Mesendoderm (in vitro differentiated cells): ENCODE measurements at regions not wholly inside any gene's neighbourhood (a gene's known extent, or its start where the extent isn't known, plus 50 kb on each side); places are given as distances from the start of the nearest gene placed in this dataset.

Experiments
- DNase-seq: peaks from one replicate; pipeline ENCODE4 v3.0.0; 2013
- H2AK5ac ChIP-seq: 2 replicates; pipeline ENCODE4 v1.6.1; 2013; ENCODE audit warnings: low read length, inconsistent platforms
- H2BK120ac ChIP-seq: 2 replicates; pipeline ENCODE4 v1.6.1; 2013; ENCODE audit warnings: low read depth, mild to moderate bottlenecking, low read length, moderate library complexity, mixed read lengths
- H2BK15ac ChIP-seq: replicated peaks from 2 replicates; pipeline ENCODE4 v1.6.1; 2013; ENCODE audit warnings: low read depth, mild to moderate bottlenecking, moderate library complexity
- H2BK5ac ChIP-seq: 2 replicates; pipeline ENCODE4 v1.6.1; 2013; ENCODE audit warnings: low read length, inconsistent platforms
- H3K18ac ChIP-seq: 2 replicates; pipeline ENCODE4 v1.6.1; 2013; ENCODE audit warnings: mild to moderate bottlenecking, low read length, mixed read lengths
- H3K23ac ChIP-seq: one replicate; pipeline ENCODE4 v1.6.1; 2013; ENCODE audit warnings: low read length
- H3K27ac ChIP-seq: 2 replicates; pipeline ENCODE4 v1.5.1; 2013; ENCODE audit warnings: low read depth, mild to moderate bottlenecking, inconsistent platforms, low read length, moderate library complexity
- H3K27me3 ChIP-seq: 2 replicates; pipeline ENCODE4 v1.6.1; 2013; ENCODE audit warnings: low read length, control low read depth, mild to moderate bottlenecking, inconsistent platforms; ENCODE audit not compliant: insufficient read depth, poor library complexity
- H3K36me3 ChIP-seq: 2 replicates; pipeline ENCODE4 v1.6.1; 2013; ENCODE audit warnings: low read length, inconsistent platforms; ENCODE audit not compliant: control insufficient read depth, insufficient read depth
- H3K4ac ChIP-seq: one replicate; pipeline ENCODE4 v1.6.1; 2013; ENCODE audit warnings: low read depth, mild to moderate bottlenecking, low read length, moderate library complexity
- H3K4me1 ChIP-seq: 2 replicates; pipeline ENCODE4 v1.6.1; 2013; ENCODE audit warnings: low read depth, low read length, inconsistent platforms; ENCODE audit not compliant: control insufficient read depth
- H3K4me2 ChIP-seq: 2 replicates; pipeline ENCODE4 v1.6.1; 2013; ENCODE audit warnings: low read length
- H3K4me3 ChIP-seq: 2 replicates; pipeline ENCODE4 v1.5.1; 2013; ENCODE audit warnings: mild to moderate bottlenecking, low read length
- H3K56ac ChIP-seq: one replicate; pipeline ENCODE4 v1.6.1; 2013; ENCODE audit warnings: low read length
- H3K79me1 ChIP-seq: 2 replicates; pipeline ENCODE4 v1.6.1; 2013; ENCODE audit warnings: low read length, inconsistent platforms
- H3K79me2 ChIP-seq: 2 replicates; pipeline ENCODE4 v1.6.1; 2013; ENCODE audit warnings: mild to moderate bottlenecking, low read length; ENCODE audit not compliant: control insufficient read depth, insufficient read depth
- H3K9ac ChIP-seq: 2 replicates; pipeline ENCODE4 v1.6.1; 2013; ENCODE audit warnings: low read length, inconsistent platforms
- H4K5ac ChIP-seq: one replicate; pipeline ENCODE4 v1.6.1; 2013; ENCODE audit warnings: low read length
- H4K8ac ChIP-seq: one replicate; pipeline ENCODE4 v1.6.1; 2013; ENCODE audit warnings: low read depth, mild to moderate bottlenecking, control low read depth, low read length, moderate library complexity
- WGBS: extraction: QIAGEN DNeasy Blood & Tissue Kit; methylation state at CpG from one replicate; pipeline ENCODE4 v1.1.7; 2013; ENCODE audit warnings: low lambda C conversion rate, missing lambda C conversion rate; ENCODE audit not compliant: insufficient coverage; ENCODE audit errors: extremely low coverage; 5-methylcytosine and 5-hydroxymethylcytosine counted together

DNA sequence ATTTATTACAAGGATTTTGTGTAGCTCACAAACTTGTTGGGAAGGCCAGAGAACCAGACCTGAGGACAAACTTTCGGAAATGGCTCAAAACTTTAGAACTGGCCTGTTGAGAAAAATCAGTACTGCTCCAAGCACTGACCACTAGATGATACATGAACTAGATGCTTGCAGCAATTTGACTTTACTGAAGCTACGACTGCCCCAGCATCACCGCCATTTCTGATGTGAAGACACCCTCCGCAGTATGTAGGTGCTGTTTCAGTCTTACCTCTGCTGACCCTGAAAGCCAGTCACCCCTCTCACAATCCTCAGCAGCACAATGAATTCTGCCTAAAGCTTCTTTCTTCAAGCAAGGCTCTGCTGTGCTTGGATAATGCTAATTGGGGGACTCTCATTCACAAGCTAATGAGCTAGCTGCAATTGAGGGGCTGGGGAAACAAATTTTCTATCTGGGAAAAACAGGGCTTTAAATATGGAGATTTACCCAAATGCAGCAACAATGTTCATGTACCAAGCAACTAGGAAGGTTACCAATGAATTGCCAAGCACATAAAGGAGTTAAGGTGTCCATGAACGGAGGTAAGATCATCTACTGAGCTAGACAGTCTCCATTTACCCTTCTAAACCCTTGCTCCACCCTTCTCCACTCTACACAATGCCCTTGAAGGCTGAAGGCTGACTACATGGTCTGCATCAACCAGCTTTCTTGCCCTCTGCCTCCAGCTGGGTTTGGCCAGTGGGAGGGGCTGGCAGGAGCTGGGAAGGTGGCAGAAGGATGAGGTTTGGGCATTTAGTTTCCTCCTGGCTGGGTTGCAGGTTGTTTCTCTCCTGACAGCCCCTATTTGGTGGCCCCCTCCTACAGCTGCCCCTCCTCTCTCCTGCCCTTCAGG lies 53.2 kb upstream of the FSTL1 start:
- no peak overlapping the region for H3K56ac ChIP-seq
- no peaks in the 10 kb centered on the region for H3K79me1 ChIP-seq
- H4K8ac ChIP-seq = no peak overlapping the region
- no peak overlapping the region for H2BK15ac ChIP-seq
- H4K5ac ChIP-seq = no peak overlapping the region
- no peaks in the 10 kb centered on the region for H3K27me3 ChIP-seq
- no CpG with 5 or more reads among the region's 5 CpGs for WGBS
- H3K4me2 ChIP-seq = no peak overlapping the region
- no peak overlapping the region for H3K4ac ChIP-seq
- H2BK120ac ChIP-seq = no peak overlapping the region
- no peaks in the 10 kb centered on the region for H3K36me3 ChIP-seq
- H2AK5ac ChIP-seq = no peak overlapping the region
- no peak for DNase-seq
- H3K4me3 ChIP-seq = no peak overlapping the region
- H3K79me2 ChIP-seq = no peaks in the 10 kb centered on the region
- no peak overlapping the region for H3K27ac ChIP-seq
- no peak overlapping the region for H3K9ac ChIP-seq
- no peak overlapping the region for H2BK5ac ChIP-seq
- peaks cover 3% of the 10 kb centered on the region for H3K4me1 ChIP-seq
- no peak overlapping the region for H3K18ac ChIP-seq
- no peak overlapping the region for H3K23ac ChIP-seq

DNA sequence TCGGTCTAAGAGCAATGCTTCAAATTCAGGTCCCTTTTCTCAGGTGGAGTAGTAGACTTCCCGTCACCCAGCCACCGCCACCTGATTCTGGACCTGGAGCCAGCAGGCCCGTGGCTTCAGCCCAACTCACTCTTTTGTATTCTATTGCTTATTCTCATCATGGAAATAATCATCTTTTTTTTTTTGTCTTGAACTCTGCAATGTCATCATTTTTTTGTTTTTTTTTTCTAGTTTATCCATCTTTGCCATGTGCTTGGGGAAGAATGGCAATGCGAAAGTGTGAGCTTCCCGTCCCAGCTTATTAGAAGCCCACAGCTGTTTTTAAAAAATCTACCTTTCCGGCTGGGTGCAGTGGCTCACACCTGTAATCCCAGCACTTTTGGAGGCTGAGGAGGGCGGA lies 51.3 kb upstream of the FSTL1 start:
- Histone ChIP-seq H4K5ac (no peak overlapping the region), H3K36me3 (no peaks in the 10 kb centered on the region), H3K27me3 (no peaks in the 10 kb centered on the region), H3K4me3 (no peak overlapping the region), H3K4ac (no peak overlapping the region), H2AK5ac (no peak overlapping the region), H3K27ac (no peak overlapping the region), H2BK5ac (no peak overlapping the region), H3K9ac (no peak overlapping the region), H2BK15ac (no peak overlapping the region), H3K79me1 (no peaks in the 10 kb centered on the region), H3K23ac (no peak overlapping the region), H4K8ac (no peak overlapping the region), H2BK120ac (no peak overlapping the region), H3K79me2 (no peaks in the 10 kb centered on the region), H3K56ac (no peak overlapping the region), H3K4me1 (peaks cover 3% of the 10 kb centered on the region), H3K4me2 (no peak overlapping the region), H3K18ac (no peak overlapping the region)
- no CpG with 5 or more reads among the region's 8 CpGs for WGBS
- DNase-seq = no peak
